Limb (tissue), 2 donors: ENCODE measurements at regions not wholly inside any gene's neighbourhood (a gene's known extent, or its start where the extent isn't known, plus 50 kb on each side); places are given as distances from the start of the nearest gene placed in this dataset.
A peak's percentile ranks its signal among the peaks of the same experiment; 100 is the strongest.

Experiments
- DNase-seq, 2 donors: peaks; one replicate each; pipeline ENCODE4 v3.0.0-alpha.2; 2016; ENCODE audit errors: extremely low spot score in 2 of 2

GRCh38 chr20:50298554-50299324, 108.1 kb downstream of the CEBPB start:
- DNase-seq = no peak

DNA sequence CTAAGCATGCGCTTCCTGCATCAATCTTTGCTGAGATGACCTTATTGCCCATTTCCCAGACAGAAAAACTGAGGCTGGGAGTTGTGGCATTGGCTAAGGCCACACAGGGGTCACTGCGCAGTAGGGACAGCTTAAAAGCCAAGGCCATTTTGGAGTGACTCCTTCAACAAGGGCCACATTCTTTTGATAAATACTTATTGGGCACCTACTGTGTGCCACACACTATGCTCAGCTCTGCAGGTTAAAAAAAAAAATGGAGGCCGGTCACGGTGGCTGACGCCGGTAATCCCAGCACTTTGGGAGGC, 108.6 kb downstream of the CEBPB start:
- no peak for DNase-seq

DNA sequence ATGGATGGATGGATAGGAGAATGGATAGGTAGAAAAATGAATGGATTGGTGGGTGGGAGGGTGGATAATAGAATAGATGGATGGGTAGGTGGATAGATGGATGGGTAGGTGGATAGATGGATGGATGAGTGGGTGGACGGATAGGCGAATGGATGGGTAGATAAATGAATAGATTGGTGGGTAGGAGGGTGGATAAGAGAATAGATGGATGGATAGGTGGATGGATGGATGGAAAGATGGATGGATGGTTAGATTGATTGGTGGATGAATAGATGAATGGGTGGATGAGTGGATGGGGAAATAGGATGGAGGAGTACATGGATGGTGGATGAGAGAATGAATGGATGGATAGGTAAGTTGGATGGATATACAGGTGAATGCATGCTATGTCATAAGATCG, 110.5 kb downstream of the CEBPB start:
- DNase-seq = no peak

GRCh38 chr20:50301712-50302111, 111.1 kb downstream of the CEBPB start:
- no peak for DNase-seq

GRCh38 chr20:50302341-50303057, 111.9 kb downstream of the CEBPB start:
- DNase-seq = no peak

DNA sequence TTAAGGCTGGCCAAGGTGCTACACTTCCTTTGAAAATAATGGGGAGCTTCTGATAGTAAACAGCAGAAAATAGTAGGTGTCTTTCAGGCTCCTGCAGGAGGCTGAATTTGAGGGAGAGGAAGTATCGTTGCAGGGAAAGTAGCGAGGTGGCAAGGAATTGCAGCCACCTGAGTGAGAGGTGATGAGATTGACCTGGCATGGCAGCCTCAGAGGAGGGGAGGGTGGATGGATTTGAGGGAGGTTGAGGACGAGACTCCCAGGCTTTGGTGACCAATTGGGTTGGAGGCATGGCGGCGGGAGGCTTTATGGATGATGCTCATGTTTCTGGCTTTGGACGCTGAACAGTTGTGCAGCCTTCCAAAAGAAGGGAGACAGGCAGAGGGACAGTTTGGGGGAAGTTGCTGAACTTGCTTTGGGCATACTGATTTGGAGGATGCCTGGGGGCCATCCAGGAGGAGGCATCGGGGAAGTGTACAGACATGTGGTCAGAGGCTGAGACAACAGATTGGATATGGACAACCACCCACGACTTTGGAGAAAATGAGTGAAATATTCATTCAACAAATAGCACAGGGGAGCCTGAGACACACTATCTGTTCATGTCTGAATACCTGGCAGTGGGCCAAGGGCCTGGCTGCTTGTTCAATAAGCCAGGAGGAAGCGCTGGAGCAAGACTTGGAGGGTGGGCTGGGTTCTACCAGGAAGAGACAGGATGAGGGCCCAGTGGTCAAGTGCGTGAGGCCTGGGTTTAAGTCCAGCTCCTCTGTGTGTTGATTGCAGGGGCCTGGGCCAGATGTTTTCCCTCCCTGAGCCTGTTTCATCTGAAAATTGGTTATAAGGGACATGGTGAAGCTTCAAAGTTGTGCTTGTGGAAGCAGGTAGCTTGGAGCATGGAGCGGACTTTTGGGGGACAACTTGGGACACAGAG, 113.2 kb downstream of the CEBPB start:
- peak; percentile 71 to 78 for DNase-seq

- DNase-seq = peak; percentile 34 to 50
Observed at GRCh38 chr20:50304501-50304856, 113.8 kb downstream of the CEBPB start.

DNA sequence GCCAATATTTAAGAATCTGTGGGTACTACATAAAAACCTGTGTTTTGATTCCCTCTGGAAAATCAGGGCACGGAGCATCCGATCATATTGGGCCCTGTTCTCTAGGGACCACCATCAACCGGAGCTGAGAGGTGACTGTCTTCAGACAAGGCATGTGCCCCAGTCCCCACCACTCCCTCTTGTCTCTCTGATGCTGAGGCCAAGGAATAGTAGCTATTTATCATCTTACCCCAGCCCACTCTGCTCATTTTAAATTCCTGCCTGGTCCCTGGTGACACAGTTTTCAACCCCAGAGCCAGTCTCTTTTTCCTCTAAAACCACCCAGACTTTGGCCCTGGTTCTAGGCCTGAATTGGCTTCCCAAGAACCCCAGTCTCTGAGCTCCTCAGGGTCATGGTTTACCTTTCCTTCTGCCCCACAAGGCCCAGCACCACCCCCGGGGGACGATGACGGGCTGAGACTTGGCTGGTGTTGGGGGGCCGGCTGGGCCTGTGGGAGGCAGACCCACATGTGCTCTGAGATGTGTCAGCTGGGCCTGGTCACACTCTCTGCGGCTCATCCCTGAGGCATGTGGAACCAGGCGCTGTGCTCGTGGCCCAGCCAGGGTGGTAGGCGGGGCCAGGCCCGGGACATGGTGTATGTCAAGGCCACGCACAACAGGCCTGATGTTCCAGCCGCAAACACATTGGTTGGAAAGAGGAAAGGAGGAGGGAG, 114.4 kb downstream of the CEBPB start:
- peak in 1 of 2 donors; percentile 43 for DNase-seq

DNA sequence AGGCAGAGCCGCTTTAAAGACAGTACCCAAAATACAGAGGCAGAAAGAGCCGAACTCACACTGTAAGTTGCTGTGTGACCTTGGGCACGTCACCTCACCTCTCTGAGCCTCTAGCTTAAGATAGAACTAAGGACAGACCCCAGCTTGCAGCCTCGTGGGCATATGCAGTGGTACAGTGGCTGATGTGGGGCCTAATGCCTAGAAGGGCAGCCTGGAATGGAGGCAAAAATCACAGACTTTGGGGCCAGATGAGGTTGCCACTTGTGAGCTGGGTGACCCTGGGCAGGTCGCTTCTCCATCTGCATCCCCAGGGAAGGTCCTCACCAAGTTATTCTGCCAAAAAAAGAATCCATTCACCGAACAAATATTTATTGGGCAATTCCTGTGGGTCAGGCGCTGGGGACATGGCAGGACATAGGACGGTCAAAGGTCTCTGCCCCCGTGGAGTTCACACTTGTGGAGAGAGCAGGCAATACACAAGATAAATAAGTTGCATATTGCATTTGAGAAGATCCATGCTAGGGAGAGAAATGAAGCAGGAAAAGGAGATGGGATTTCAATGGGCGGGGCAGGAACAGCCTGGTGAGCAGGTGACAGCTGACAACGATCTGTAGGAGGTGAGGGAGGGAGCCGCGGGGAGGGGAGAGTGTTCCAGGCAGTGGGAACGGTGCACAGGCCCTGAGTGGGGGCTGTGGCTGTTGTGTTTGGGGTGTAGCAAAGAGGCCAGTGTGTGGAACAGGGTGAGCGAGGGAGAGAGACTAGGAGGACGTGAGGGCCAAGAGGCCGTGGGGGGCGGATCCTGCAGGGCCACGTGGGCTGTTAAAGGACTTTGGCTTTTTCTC, 115.2 kb downstream of the CEBPB start:
- peak; percentile 16 to 38 for DNase-seq

- DNase-seq = no peak
Observed at GRCh38 chr20:50306478-50307423, 116.1 kb downstream of the CEBPB start.

DNA sequence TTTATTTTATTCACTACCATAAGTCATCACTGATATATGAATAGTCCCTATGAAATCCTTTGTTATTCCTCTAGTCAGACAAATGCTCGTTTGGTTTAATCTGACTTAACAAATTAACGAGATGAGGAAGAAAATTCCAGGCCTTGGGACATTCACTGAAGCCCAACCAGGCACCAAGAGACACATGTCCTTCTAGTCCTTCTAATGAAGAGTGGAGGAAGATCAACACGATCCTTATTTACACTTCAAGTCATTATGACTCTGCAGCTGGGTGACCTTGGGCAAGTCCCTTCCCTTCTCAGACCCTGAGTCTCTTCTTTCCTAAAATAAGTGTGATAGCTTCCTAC, 117.5 kb downstream of the CEBPB start:
- DNase-seq = no peak

GRCh38 chr20:50308513-50309279, 118.1 kb downstream of the CEBPB start:
- peak; percentile 87 to 90 for DNase-seq

- peak in 1 of 2 donors; percentile 27 for DNase-seq
Observed at GRCh38 chr20:50309280-50309763, 118.7 kb downstream of the CEBPB start.

DNA sequence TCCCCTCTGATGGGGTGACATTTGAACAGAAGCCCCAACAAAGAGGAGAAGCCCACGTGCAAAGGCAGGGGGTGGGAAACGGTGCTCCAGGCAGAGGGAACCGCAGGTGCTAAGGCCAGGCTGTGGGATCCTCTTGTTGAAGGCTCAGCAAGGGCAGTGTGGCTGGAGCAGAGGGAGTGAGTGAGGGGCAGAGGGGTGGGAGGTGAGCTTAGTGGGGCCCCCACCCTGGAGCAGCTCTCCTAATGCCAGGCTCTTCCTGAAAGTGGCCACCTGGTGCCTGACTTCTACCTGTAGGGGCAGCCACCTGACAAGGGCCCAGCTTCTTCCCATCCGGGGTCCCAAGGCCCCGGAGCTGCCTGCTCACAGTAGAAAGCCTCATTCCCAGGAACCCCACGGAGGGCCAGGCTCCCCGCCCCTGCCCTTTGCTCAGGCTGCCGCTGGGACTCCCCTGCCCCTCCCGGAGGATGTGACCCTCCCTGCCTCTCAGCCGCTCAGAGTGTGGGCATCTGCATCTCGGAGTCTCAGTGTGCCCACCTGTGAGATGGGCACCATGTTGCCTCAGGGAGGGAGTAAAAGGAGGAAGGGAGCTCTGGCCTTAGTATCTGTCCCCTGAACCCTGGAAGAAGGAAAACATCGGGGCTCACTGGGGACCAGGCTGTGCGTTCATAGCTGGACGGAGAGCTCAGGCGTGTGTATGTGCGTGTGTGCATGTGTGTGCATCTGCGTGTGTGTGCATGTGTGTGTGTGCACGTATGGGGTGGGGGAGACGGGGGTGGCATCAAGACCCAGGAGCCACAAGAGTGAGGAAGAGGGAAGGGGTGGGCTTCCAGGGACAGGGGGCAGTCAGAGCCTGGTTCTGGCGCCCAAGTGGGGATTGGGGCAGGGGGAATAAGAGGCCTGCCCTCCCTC, 119.4 kb downstream of the CEBPB start:
- peak in 1 of 2 donors; percentile 30 for DNase-seq

DNA sequence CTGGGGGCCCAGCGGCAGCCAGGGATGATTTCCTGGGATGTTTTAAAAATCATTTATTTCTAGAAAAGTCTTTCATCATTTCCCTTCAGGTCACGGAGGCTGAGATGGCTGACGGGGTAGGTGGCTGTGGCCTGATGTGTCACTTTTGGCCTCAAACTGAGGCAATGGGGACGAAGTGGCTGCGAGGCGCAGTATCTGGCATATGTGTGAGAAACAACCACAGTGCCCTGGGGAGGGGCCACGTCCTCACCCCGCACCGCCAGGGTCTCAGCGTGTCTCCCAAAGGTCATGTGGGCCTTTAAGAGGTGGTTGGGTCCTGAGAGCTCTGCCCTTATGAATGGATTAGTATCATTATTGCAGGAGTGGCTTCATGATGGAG, 120.0 kb downstream of the CEBPB start:
- DNase-seq = no peak

- no peak for DNase-seq
Observed at GRCh38 chr20:50311308-50312001, 120.8 kb downstream of the CEBPB start.
